ENCODE measurements at regions not wholly inside any gene's neighbourhood (a gene's known extent, or its start where the extent isn't known, plus 50 kb on each side); places are given as distances from the start of the nearest gene placed in this dataset.

- Histone ChIP-seq H4K91ac (replicated peaks; ENCODE audit: insufficient read length, low read length) (no peak overlapping the region), H3K14ac (ENCODE audit: insufficient read length) (no peak overlapping the region), H3K79me2 (ENCODE audit: control insufficient read depth in 1 of 2, insufficient read depth in 2 of 2, low read length in 2 of 2) (no peaks in the 10 kb centered on the region), H3K4ac (replicated peaks; ENCODE audit: insufficient read length, low read depth, low read length) (no peak overlapping the region), H4K8ac (ENCODE audit: extremely low read depth, insufficient read depth, low read length) (no peak overlapping the region), H3K4me1 (replicated peaks in 1 of 4; ENCODE audit: control insufficient read depth in 3 of 4, insufficient read depth in 4 of 4, low read length in 3 of 4) (no peaks in the 10 kb centered on the region; a peak in 1 of 7 replicates), H3K18ac (ENCODE audit: extremely low read depth, low read length) (no peak overlapping the region), H2BK120ac (replicated peaks; ENCODE audit: low read depth, low read length) (no peak overlapping the region), H2BK12ac (ENCODE audit: low read depth, low read length) (no peak overlapping the region), H3K23me2 (ENCODE audit: low read depth, low read length) (no peaks in the 10 kb centered on the region), H2AFZ (ENCODE audit: low read length) (no peak overlapping the region), H3K9ac (replicated peaks in 1 of 4; ENCODE audit: extremely low read depth in 1 of 4, low read depth in 3 of 4, low read length in 3 of 4) (no peak overlapping the region), H3K23ac (ENCODE audit: insufficient read length) (no peak overlapping the region), H3K36me3 (ENCODE audit: control insufficient read depth in 2 of 4, insufficient read depth in 4 of 4, low read length in 3 of 4) (no peaks in the 10 kb centered on the region), H4K5ac (ENCODE audit: insufficient read length, low read depth, low read length) (no peak overlapping the region), H3K27ac (ENCODE audit: low read depth, low read length) (no peak overlapping the region), H2BK15ac (ENCODE audit: low read length) (no peak overlapping the region), H2AK5ac (ENCODE audit: low read depth, low read length) (no peak overlapping the region), H3K4me3 (ENCODE audit: extremely low read depth in 1 of 4, insufficient read depth in 2 of 4, low read depth in 3 of 4, low read length in 4 of 4) (no peak overlapping the region), H3K56ac (replicated peaks; ENCODE audit: insufficient read length, low read depth, low read length) (no peak overlapping the region), H3K27me3 (replicated peaks in 1 of 4; ENCODE audit: control insufficient read depth in 3 of 4, extremely low read depth in 1 of 4, insufficient read depth in 3 of 4, low read length in 3 of 4) (peaks cover 0 to 1% (median 0%) of the 10 kb centered on the region in 4 experiments; a peak in 1 of 7 replicates), H2BK5ac (ENCODE audit: low read depth, low read length) (no peak overlapping the region), H3K9me3 (ENCODE audit: insufficient read depth in 2 of 2, low read depth in 1 of 2, low read length in 1 of 2) (no peaks in the 10 kb centered on the region), H2BK20ac (ENCODE audit: low read length) (no peak overlapping the region), H3K4me2 (ENCODE audit: insufficient read depth in 1 of 2, low read depth in 2 of 2, low read length in 2 of 2) (no peak overlapping the region), H4K20me1 (replicated peaks in 1 of 2; ENCODE audit: control insufficient read depth in 1 of 2, insufficient read depth in 2 of 2, low read length in 2 of 2) (no peaks in the 10 kb centered on the region), H3K79me1 (ENCODE audit: low read depth, low read length) (no peaks in the 10 kb centered on the region)
- TF ChIP-seq SAP30 (IDR thresholded peaks at IDR 0.05; ENCODE audit: insufficient read depth, insufficient replicate concordance, low read length) (no peak), MAFK (IDR thresholded peaks at IDR 0.05; ENCODE audit: low read depth, low read length) (no peak), EZH2 (IDR thresholded peaks at IDR 0.05; ENCODE audit: low read depth, low read length, severe bottlenecking) (no peak), MAX (IDR thresholded peaks at IDR 0.05) (no peak), TCF12 (IDR thresholded peaks at IDR 0.05; ENCODE audit: low read depth, low read length) (no peak)
- WGBS, 2 experiments (ENCODE audit: extremely low coverage in 1 of 2, insufficient coverage in 1 of 2, insufficient read length in 1 of 2, insufficient replicate concordance in 2 of 2, low coverage in 1 of 2, low lambda C conversion rate in 2 of 2, missing lambda C conversion rate in 1 of 2), result 89% methylated on average over 1 of the region's 1 CpG; no CpG with 5 or more reads in 1 of the 2 experiments
- POLR2A ChIA-PET (ENCODE audit: partially characterized antibody), result no interaction called here
- FAIRE-seq, result no peak
- CTCF ChIA-PET (ENCODE audit: partially characterized antibody), result no interaction called here
- no peak for DNase-seq (ENCODE audit: low read depth in 1 of 2, low spot score in 2 of 2)
These were observed 428.8 kb upstream of the CDH6 start for GRCh38 chr5:30764704-30765103.

Data from H1 (cell line).